ENCODE measurements at regions not wholly inside any gene's neighbourhood (a gene's known extent, or its start where the extent isn't known, plus 50 kb on each side); places are given as distances from the start of the nearest gene placed in this dataset.

GRCh38 chr17:77836557-77837041, 121.9 kb upstream of the TNRC6C start:
- TF ChIP-seq, protein P1, sequence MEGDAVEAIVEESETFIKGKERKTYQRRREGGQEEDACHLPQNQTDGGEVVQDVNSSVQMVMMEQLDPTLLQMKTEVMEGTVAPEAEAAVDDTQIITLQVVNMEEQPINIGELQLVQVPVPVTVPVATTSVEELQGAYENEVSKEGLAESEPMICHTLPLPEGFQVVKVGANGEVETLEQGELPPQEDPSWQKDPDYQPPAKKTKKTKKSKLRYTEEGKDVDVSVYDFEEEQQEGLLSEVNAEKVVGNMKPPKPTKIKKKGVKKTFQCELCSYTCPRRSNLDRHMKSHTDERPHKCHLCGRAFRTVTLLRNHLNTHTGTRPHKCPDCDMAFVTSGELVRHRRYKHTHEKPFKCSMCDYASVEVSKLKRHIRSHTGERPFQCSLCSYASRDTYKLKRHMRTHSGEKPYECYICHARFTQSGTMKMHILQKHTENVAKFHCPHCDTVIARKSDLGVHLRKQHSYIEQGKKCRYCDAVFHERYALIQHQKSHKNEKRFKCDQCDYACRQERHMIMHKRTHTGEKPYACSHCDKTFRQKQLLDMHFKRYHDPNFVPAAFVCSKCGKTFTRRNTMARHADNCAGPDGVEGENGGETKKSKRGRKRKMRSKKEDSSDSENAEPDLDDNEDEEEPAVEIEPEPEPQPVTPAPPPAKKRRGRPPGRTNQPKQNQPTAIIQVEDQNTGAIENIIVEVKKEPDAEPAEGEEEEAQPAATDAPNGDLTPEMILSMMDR (IDR thresholded peaks at IDR 0.05; ENCODE audit: low read depth, low read length, missing input control) = no peak
- TF ChIP-seq RXRA (IDR thresholded peaks at IDR 0.05) = peak; percentile 28 to 79
- TF ChIP-seq HNF4A (conservative IDR thresholded peaks at IDR 0.05) = peak in 1 of 2 donors; percentile 56
- TF ChIP-seq RAD21 (IDR thresholded peaks at IDR 0.05) = peak in 1 of 2 donors; percentile 43
- TF ChIP-seq JUND (IDR thresholded peaks at IDR 0.05) = peak; percentile 58 to 68

All from liver (tissue), 3 donors.